HFFc6 (cell line): ENCODE measurements at regions not wholly inside any gene's neighbourhood (a gene's known extent, or its start where the extent isn't known, plus 50 kb on each side); places are given as distances from the start of the nearest gene placed in this dataset.
A peak's percentile ranks its signal among the peaks of the same experiment; 100 is the strongest.

Experiments used
- DNase-seq: peaks from one replicate; pipeline ENCODE4 v3.0.0-alpha.2; 2018
- H3K27ac Mint-ChIP-seq: 2 replicates; pipeline ENCODE4 v1.8.0; 2020; ENCODE audit warnings: mild to moderate bottlenecking, mixed read lengths
- H3K27me3 Mint-ChIP-seq: 2 replicates; pipeline ENCODE4 v1.8.0; 2021; ENCODE audit warnings: mild to moderate bottlenecking, moderate library complexity, mixed read lengths; ENCODE audit not compliant: insufficient read depth
- H3K36me3 Mint-ChIP-seq: 2 replicates; pipeline ENCODE4 v1.8.0; 2021; ENCODE audit warnings: low read depth, mixed read lengths
- H3K4me1 Mint-ChIP-seq: 2 replicates; pipeline ENCODE4 v1.8.0; 2020; ENCODE audit warnings: low read depth, mixed read lengths
- H3K4me3 Mint-ChIP-seq: 2 replicates; pipeline ENCODE4 v1.8.0; 2020; ENCODE audit warnings: mild to moderate bottlenecking, moderate library complexity, mixed read lengths
- H3K9me3 Mint-ChIP-seq: 2 replicates; pipeline ENCODE4 v1.8.0; 2020; ENCODE audit warnings: mild to moderate bottlenecking, mixed read lengths
- TF ChIP-seq, protein P1 (sequence below): fragments of 200-600 bp; sonication (generic); IDR thresholded peaks from 2 replicates; pipeline ENCODE4 v1.5.0; 2021; ENCODE audit warnings: antibody characterized with exemption, mild to moderate bottlenecking

DNA sequence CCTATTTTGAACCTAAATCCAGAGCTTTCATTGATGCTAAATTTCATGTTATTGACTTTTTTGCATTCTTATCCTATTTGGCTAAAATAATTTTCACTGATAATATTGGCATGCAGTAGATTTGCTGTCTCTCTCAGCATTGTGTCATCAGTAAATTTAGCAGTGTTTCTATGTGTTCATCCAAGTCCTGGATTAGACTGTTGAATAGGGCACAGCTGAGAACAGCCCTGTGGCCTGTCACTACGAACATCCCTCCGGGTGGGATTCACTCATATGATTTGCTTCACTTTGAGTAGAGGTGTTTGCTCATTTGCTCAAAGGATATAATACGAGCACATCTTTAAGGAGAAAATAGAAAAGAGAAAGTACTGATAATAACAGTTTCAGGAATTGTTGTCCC is 101.5 kb downstream of the HSPH1 start:
- no peak for DNase-seq
- H3K4me1 Mint-ChIP-seq: 0 out of 2 replicates have a peak, but pooled peaks cover 5% of the 10 kb centered on the region
- peaks cover 2% of the 10 kb centered on the region; the same call in 1 of the 2 replicates for H3K27me3 Mint-ChIP-seq
- no peaks in the 10 kb centered on the region for H3K9me3 Mint-ChIP-seq
- H3K36me3 Mint-ChIP-seq: 0 out of 2 replicates have a peak, but pooled peaks cover 3% of the 10 kb centered on the region
- H3K4me3 Mint-ChIP-seq: no peak overlapping the region
- TF ChIP-seq, protein P1, sequence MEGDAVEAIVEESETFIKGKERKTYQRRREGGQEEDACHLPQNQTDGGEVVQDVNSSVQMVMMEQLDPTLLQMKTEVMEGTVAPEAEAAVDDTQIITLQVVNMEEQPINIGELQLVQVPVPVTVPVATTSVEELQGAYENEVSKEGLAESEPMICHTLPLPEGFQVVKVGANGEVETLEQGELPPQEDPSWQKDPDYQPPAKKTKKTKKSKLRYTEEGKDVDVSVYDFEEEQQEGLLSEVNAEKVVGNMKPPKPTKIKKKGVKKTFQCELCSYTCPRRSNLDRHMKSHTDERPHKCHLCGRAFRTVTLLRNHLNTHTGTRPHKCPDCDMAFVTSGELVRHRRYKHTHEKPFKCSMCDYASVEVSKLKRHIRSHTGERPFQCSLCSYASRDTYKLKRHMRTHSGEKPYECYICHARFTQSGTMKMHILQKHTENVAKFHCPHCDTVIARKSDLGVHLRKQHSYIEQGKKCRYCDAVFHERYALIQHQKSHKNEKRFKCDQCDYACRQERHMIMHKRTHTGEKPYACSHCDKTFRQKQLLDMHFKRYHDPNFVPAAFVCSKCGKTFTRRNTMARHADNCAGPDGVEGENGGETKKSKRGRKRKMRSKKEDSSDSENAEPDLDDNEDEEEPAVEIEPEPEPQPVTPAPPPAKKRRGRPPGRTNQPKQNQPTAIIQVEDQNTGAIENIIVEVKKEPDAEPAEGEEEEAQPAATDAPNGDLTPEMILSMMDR: no peak
- H3K27ac Mint-ChIP-seq: no peak overlapping the region

DNA sequence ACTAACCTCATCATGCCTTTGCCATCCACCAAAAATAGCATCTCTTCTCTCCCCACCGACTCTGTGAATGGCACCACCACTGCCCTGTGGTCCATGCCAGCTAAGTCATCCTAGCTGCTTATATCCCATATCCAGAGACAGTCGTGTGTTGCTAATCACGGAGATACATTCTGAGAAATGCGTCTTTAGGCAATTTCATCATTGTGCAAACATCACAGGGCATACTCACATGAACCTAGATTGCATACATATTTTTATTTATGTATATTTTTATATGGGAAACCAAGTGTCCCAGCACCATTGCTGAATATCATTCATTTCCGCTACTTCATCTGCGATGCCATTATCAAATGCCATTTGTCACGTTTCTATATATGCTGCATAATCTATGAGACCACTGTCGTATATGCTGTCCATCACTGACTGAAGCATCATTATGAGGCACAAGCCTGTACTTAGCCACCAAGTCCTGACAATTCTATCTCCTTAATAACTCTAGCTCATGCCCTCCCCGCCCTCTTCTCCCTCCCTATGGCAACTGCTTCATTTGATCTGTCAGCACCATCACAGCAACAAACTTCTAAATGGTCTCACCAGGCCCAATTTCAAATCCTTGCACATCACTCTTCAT is 104.2 kb downstream of the HSPH1 start:
- H3K9me3 Mint-ChIP-seq: no peaks in the 10 kb centered on the region
- no peak for DNase-seq
- peaks cover 2% of the 10 kb centered on the region; the same call in 1 of the 2 replicates for H3K27me3 Mint-ChIP-seq
- H3K36me3 Mint-ChIP-seq: no peaks in the 10 kb centered on the region
- H3K4me3 Mint-ChIP-seq: no peak overlapping the region
- no peaks in the 10 kb centered on the region for H3K4me1 Mint-ChIP-seq
- TF ChIP-seq, protein P1: no peak
- H3K27ac Mint-ChIP-seq: no peak overlapping the region

DNA sequence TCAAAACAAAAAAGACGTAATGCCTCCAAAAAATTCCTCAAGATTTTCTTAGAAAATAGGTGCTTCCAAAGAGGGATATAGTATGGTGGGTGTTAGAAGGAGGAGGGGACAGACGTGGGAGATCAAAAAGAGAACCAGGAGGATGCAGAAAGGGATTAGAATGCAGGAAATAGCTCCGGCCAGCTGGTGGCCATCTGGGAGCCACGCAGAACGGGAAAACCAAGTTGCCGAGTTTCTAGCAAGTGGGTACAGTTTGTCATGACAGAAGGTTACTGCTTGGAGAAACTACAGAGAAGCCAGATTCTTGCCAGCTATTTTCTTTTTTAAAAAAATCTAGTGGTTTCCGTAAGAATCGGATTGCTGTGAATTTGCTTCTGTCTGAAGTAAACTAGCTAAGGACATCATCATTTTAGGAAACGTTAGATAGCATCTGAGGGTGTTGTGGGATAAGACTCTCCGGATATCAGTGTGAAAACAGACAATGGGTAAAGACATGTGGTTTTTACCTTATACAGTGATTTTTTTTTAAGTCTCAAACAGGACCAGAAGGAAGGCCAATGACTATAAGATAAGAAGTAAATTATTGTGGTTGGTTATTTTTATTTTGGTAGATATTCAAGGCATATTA is 104.9 kb downstream of the HSPH1 start:
- H3K27me3 Mint-ChIP-seq: peaks cover 2% of the 10 kb centered on the region; the same call in 1 of the 2 replicates
- H3K4me3 Mint-ChIP-seq: peak overlapping the region; percentile 33; the same call in 1 of the 2 replicates
- H3K36me3 Mint-ChIP-seq: no peaks in the 10 kb centered on the region
- TF ChIP-seq, protein P1: peak; percentile 28
- no peak overlapping the region for H3K27ac Mint-ChIP-seq
- no peaks in the 10 kb centered on the region for H3K9me3 Mint-ChIP-seq
- peaks cover 2% of the 10 kb centered on the region for H3K4me1 Mint-ChIP-seq
- DNase-seq: peak; percentile 23

DNA sequence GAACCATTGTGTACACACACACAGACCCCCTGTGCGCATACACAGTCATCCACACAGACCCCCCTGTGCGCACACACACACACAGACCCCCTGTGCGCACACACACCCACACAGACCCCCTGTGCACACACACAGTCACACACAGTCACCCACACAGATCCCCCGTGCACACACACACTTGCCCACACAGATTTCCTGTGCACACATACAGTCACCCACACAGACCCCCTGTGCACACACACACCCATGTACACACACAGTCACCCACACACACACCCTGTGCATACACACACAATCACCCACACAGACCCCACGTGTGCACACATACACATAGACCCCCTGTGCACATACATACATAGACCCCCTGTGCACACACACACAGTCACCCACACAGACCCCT is 106.1 kb downstream of the HSPH1 start:
- Mint-ChIP-seq H3K36me3 (no peaks in the 10 kb centered on the region), H3K4me3 (no peak overlapping the region), H3K4me1 (peaks cover 14% of the 10 kb centered on the region), H3K27ac (no peak overlapping the region), H3K9me3 (no peaks in the 10 kb centered on the region), H3K27me3 (peaks cover 2% of the 10 kb centered on the region)
- no peak for DNase-seq
- TF ChIP-seq, protein P1: no peak

DNA sequence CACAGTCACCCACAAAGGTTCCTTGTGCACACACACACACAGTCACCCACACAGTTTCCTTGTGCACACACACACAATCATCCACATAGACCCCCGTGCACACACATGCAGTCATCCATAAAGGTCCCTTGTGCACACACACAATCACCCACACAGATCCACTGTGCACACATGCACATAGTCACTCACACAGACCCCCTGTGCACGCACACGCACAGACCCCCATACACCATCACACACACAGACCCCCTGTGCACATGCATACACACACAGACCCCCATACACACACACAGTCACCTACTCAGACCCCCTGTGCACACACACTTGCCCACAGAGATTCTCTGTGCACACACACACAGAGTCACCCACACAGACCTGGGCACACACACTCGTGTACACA is 107.1 kb downstream of the HSPH1 start:
- no peaks in the 10 kb centered on the region for H3K9me3 Mint-ChIP-seq
- peaks cover 18% of the 10 kb centered on the region for H3K4me1 Mint-ChIP-seq
- no peak for DNase-seq
- H3K36me3 Mint-ChIP-seq: no peaks in the 10 kb centered on the region
- no peak overlapping the region for H3K27ac Mint-ChIP-seq
- H3K4me3 Mint-ChIP-seq: no peak overlapping the region
- peaks cover 2% of the 10 kb centered on the region for H3K27me3 Mint-ChIP-seq
- TF ChIP-seq, protein P1: no peak
